NCI-H1417 treated with DMSO at 0.1 percent for 48 hours (cell line): ENCODE measurements at regions not wholly inside any gene's neighbourhood (a gene's known extent, or its start where the extent isn't known, plus 50 kb on each side); places are given as distances from the start of the nearest gene placed in this dataset.
"Not testable (repeated sequence)": the region's sequence is repeated elsewhere in the genome, so short reads cannot be mapped to it uniquely, and the experiment has no call there.

Experiments used
- DNase-seq: peaks from one replicate; lab custom pipeline; 2025; lab: John Stamatoyannopoulos, UW

GRCh38 chr10:80859279-80859678 is 321.6 kb downstream of the SH2D4B start:
- DNase-seq: not testable (repeated sequence)

GRCh38 chr10:80860719-80861118 is 323.0 kb downstream of the SH2D4B start:
- no peak for DNase-seq

DNA sequence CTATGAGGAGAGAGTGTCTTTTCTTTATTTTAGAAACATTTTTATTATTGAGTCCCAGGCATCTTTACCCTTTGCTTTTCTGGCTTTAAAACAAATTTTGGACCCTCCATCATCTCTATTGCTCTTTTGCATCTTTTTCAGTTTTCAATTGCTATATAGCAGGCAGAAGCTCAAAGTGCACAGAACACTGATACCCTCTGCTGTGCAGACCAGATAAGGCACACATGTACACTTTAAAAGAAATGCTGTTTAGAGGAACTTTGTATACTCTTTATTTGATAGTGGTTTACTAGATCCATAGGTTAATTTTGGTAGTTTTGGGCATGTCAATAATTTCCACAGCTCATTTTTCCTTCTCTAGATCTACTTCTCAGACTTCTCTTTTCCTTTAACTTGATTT is 324.2 kb downstream of the SH2D4B start:
- DNase-seq: no peak

GRCh38 chr10:80870282-80870681 is 332.6 kb downstream of the SH2D4B start:
- DNase-seq: no peak

GRCh38 chr10:80871083-80871482 is 333.4 kb downstream of the SH2D4B start:
- DNase-seq: no peak

DNA sequence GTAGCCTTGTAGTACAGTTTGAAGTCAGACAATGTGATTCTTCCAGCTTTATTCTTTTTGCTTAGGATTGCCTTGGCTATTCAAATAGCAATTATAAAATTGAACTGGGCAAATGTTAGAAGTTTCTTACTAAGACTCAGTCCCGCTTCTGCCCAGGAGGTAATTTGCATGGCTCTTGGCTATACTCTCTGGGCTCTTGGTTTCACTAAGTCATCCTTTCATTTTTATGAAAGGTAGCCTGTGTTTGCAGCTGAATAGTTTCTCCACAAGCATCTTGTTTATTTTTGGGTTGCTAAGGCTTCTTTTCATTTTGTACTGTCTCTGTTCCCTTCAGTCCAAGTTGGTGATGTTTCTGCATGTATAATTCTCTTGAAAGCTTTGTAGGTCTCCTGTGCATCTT is 340.6 kb downstream of the SH2D4B start:
- no peak for DNase-seq

- no peak for DNase-seq
These were observed 352.4 kb downstream of the SH2D4B start for GRCh38 chr10:80890146-80890545.

- no peak for DNase-seq
These were observed 355.6 kb downstream of the SH2D4B start for GRCh38 chr10:80893256-80893655.

DNA sequence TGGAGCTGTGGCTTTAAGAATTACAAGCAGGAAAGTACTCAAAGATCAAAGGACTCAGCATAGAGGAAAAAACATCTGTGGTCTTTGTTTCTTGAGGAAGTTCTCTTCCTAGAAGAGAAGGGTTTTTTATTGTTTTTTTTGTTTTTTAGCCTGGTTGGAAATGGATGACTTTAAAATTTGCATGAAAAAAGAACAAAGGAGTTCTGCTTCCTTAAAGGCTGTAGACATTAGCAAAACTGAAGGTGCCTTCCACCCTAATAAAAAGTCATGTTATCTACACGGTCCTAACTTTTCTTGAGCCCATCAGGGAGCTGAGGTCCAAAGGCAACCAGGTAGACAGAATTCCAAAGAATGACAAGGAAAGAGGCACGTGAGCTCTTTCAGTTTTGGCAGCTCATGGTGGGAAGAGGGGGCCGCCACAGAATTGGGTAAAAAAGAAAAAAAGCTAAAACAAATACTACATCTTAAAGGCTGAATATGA is 356.6 kb downstream of the SH2D4B start:
- DNase-seq: no peak

DNA sequence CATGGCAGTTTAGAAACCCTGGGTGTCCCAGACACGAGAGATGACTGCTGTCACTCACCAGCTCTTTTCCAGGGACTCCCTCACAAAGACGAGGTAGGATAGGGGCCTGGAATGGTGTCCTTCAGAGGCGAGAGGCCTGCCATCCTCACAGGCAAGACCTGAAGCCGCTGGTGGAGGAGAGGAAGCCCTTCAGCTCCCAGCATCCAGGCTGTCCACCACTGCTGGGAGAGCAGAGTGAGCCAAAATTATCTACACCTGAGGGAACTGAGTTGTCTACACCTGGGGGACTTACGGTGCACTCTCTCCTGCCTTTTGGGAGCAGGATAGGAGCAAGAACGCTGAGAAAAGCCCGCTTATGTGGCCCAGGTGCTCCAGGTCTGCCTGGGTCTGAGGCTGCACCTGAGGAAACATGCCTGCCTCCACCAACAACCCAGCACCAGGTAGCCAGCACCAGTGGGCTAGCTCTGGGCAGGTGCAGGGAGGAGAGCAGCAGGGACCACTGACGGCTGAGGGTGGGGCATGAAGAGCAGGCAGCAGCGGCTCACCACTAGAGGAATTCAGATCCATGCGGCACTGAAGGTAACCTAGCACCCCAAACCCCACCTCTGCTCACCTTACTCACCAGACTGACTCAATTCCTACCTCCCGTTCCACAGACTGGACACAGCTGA is 357.2 kb downstream of the SH2D4B start:
- DNase-seq: no peak

DNA sequence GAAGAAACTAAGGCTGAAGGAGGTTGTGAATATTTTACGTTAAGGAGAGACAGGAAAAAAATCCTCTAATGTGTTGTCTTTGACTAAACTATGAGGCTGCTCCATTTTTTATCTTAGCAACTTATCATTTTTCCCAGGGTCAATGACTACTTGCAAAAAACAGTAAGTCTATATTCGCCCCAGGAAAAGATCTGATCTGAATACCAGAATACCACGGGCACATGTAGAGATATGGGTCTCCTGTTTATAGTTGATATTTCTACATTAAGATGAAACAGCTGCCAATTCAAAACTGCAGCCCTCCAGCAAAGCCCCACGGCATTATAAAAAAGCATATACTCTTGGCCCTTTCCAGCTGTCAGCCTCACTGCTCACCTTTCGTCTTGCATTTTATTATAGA is 358.4 kb downstream of the SH2D4B start:
- no peak for DNase-seq

DNA sequence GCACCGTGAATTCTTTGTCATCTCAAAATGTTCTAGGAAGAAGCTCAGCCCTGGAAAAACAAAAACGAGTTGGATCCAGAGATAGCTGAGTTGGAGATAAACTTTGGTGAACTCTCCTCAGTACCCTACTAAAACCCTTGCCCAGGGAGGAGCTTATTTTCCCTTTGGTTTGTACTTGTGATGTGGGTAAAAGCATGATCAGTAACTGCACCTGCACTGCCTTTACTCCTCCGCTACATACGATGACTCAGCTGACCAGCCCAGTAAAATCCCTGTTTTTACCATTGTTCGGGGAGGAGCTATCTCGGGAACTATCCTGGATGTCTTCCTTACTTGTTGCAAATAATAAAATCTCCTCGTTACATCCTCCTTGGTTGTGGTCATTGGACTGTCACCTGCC is 359.3 kb downstream of the SH2D4B start:
- no peak for DNase-seq

- DNase-seq: no peak
These were observed 363.0 kb downstream of the SH2D4B start for GRCh38 chr10:80900661-80901060.

- DNase-seq: no peak
These were observed 370.9 kb downstream of the SH2D4B start for GRCh38 chr10:80908611-80909010.

- DNase-seq: no peak
These were observed 371.6 kb downstream of the SH2D4B start for GRCh38 chr10:80909254-80909653.

- no peak for DNase-seq
These were observed 379.9 kb downstream of the SH2D4B start for GRCh38 chr10:80917636-80918035.

DNA sequence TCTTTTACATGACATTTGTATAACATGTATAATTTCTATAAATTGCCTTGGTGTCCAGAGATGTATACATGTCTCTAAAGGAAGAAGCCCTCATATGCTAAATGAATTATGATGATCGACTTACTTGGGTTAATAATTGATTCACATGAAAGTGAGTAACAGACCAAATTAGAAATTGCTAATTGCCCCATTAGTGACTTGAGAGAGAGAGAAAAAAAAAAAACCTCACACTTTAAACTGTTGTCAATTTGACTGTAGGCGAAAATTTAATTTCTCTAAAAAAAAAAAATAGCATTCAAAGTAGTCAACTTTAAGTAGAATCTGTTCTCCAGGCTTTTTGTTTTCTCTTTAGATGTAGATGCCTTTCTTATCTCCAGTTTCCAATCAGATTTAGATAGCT is 383.3 kb downstream of the SH2D4B start:
- no peak for DNase-seq

GRCh38 chr10:80924063-80924952 is 386.6 kb downstream of the SH2D4B start:
- no peak for DNase-seq

- DNase-seq: no peak
These were observed 389.8 kb downstream of the SH2D4B start for GRCh38 chr10:80927419-80928078.

DNA sequence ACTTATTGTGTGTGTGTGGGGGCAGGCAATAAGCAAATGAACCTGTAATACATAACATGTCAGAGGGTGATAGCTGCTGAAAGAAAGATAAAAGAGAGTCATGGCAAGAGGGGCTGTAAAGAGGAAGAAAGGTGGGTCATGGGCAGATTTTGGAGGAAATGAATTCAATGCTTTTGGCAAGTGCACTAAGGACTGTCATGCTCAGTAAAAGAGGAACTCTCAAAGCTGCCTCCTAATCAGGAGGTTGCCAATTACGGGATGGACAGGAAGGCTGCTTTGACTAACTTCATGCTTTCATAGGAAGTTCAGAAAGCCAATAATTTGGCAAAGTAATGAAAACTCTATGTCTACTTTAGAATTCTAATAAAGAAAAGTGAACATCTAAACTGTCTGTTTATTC is 401.2 kb downstream of the SH2D4B start:
- no peak for DNase-seq

DNA sequence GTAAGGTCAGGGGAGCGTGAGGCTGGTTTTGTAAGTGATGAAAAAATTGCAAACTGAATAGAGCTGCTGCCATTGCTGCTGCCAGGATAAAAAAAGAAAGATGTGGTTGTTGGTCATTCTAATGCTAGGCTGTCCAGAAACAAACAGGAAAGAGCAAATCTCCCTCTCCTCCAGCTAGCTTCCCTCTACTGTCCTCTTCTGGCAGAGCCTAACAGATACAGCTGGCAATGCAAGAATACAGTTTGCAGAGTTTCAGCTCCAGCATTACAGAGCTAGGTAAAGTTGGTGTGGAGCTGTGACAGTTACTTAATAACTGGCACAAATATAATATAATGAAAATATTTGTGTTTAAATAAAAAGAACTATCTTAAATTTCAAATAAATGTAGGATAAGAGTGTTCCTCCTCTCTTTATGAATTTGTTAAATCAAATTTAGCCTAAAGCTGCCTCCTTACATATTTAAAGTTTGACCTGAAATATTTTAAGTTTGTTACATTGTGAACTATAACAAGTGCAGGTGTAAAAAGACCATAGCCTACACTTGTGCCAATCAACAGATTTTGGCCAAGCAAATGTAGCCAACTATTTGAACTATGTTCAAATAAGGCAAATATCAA is 407.7 kb downstream of the SH2D4B start:
- DNase-seq: no peak

- no peak for DNase-seq
These were observed 408.4 kb downstream of the SH2D4B start for GRCh38 chr10:80946073-80946472.
